Upper lobe of left lung (tissue), 4 donors: ENCODE measurements at regions not wholly inside any gene's neighbourhood (a gene's known extent, or its start where the extent isn't known, plus 50 kb on each side); places are given as distances from the start of the nearest gene placed in this dataset.

Experiments used
- CTCF ChIP-seq, 6 experiments: fragments of 450-650 bp in 4 of 6; fragments of 200-600 bp in 2 of 6; sonication (generic) in 2 of 6; IDR thresholded peaks; one replicate each; pipeline ENCODE4 v1.5.1; 2016 to 2019; ENCODE audit warnings: antibody characterized with exemption in 6 of 6
- EP300 ChIP-seq, 4 donors: sonication (generic); formaldehyde crosslinking; IDR thresholded peaks; one replicate each; pipeline ENCODE4 v1.5.1; 2017; ENCODE audit warnings: antibody characterized with exemption in 4 of 4, control low read depth in 2 of 4
- POLR2A ChIP-seq, 4 donors: fragments of 450-650 bp; IDR thresholded peaks; one replicate each; pipeline ENCODE4 v1.5.1; 2016 to 2017; ENCODE audit warnings: antibody characterized with exemption in 4 of 4, mild to moderate bottlenecking in 2 of 4
- POLR2AphosphoS5 ChIP-seq, 2 donors: sonication (generic); formaldehyde crosslinking; IDR thresholded peaks; one replicate each; pipeline ENCODE4 v1.5.1; 2017; ENCODE audit warnings: antibody characterized with exemption in 2 of 2

- no peak for TF ChIP-seq CTCF (IDR thresholded peaks at IDR 0.05)
- no peak for TF ChIP-seq POLR2AphosphoS5 (IDR thresholded peaks at IDR 0.05)
- TF ChIP-seq POLR2A (IDR thresholded peaks at IDR 0.05) = no peak
- no peak for TF ChIP-seq EP300 (IDR thresholded peaks at IDR 0.05)
Measured at GRCh38 chr3:28057539-28057938, 183.9 kb upstream of the CMC1 start.
